ENCODE measurements at regions not wholly inside any gene's neighbourhood (a gene's known extent, or its start where the extent isn't known, plus 50 kb on each side); places are given as distances from the start of the nearest gene placed in this dataset.

GRCh38 chr11:104727768-104728167 lies 170.5 kb downstream of the CASP12 start:
- DNase-seq (no peak), ATAC-seq (no peak)
- Histone ChIP-seq H3K4me1 (no peaks in the 10 kb centered on the region), H3K36me3 (no peaks in the 10 kb centered on the region), H3K27ac (no peak overlapping the region), H3K9me3 (no peaks in the 10 kb centered on the region), H3K4me3 (no peak overlapping the region), H3K27me3 (no peaks in the 10 kb centered on the region)
- TF ChIP-seq POLR2A (IDR thresholded peaks at IDR 0.05) (no peak), CTCF (IDR thresholded peaks at IDR 0.05 in 4 of 5, conservative IDR thresholded peaks at IDR 0.05 in 1 of 5) (no peak)
- intact Hi-C loops (cut with DNase I; ENCODE audit: low total_unique reads) (no loop called here), in situ Hi-C loops (cut with MboI; ENCODE audit: low sequenced_read_pairs in 4 of 4) (no loop called here)

DNA sequence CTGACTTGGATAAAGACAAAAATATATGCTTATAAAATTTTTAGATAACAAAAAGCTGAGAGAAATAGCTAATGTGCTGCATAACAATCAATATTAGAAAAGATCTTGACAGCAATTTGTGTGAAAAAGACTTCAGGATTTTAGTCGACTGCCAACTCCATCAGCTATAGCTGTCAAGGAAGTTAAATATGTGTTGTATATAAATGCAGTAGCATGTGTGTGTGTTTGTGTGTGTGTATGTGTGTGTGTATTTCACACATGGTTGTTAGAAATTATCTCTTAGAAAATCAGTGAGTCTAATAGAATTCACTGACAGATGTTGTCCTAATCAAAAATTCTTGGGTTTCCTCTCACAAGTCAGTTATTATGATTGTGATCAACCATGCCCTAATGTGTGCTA lies 171.2 kb downstream of the CASP12 start:
- Histone ChIP-seq H3K36me3 (no peaks in the 10 kb centered on the region), H3K9me3 (no peaks in the 10 kb centered on the region), H3K4me1 (no peaks in the 10 kb centered on the region), H3K4me3 (no peak overlapping the region), H3K27me3 (no peaks in the 10 kb centered on the region), H3K27ac (no peak overlapping the region)
- no peak for ATAC-seq
- no peak for DNase-seq
- in situ Hi-C loops (cut with MboI; ENCODE audit: low sequenced_read_pairs in 4 of 4) (no loop called here), intact Hi-C loops (cut with DNase I; ENCODE audit: low total_unique reads) (no loop called here)
- TF ChIP-seq POLR2A (IDR thresholded peaks at IDR 0.05) (no peak), CTCF (IDR thresholded peaks at IDR 0.05 in 4 of 5, conservative IDR thresholded peaks at IDR 0.05 in 1 of 5) (no peak)

DNA sequence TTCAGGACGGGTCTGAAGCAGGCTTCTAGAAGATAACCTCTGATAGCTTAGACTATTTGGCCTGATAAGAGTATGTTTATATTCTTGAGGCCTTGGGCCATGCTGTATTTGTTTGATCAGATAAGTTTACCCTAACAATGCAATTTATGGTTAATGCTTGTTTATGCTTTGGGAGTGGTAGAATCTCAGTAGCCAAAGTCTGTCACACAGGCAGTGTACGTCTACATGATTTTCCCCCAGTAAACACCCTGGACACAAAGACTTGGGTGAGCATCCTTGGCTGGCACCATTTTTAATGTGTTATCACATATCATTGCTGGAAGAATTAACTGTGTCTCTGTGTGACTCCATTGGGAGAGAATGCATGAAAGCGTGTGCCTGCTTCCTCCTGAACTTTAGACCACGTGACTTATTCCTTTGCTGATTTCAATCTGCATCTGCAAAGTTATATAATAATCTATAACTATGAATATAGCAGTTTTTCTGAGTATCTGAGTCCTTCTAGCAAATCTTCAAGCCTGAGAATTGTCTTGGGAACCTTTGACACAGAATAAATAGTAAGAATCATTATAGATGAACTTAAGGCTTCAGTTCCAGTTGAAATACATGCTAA lies 172.4 kb downstream of the CASP12 start:
- H3K9me3 ChIP-seq: no peaks in the 10 kb centered on the region
- DNase-seq (no peak), ATAC-seq (no peak)
- H3K27ac ChIP-seq: no peak overlapping the region
- no peaks in the 10 kb centered on the region for H3K27me3 ChIP-seq
- TF ChIP-seq POLR2A (IDR thresholded peaks at IDR 0.05) (no peak), CTCF (IDR thresholded peaks at IDR 0.05 in 4 of 5, conservative IDR thresholded peaks at IDR 0.05 in 1 of 5) (no peak)
- H3K4me1 ChIP-seq: no peaks in the 10 kb centered on the region
- intact Hi-C loops (cut with DNase I; ENCODE audit: low total_unique reads) (no loop called here), in situ Hi-C loops (cut with MboI; ENCODE audit: low sequenced_read_pairs in 4 of 4) (no loop called here)
- no peaks in the 10 kb centered on the region for H3K36me3 ChIP-seq
- no peak overlapping the region for H3K4me3 ChIP-seq

DNA sequence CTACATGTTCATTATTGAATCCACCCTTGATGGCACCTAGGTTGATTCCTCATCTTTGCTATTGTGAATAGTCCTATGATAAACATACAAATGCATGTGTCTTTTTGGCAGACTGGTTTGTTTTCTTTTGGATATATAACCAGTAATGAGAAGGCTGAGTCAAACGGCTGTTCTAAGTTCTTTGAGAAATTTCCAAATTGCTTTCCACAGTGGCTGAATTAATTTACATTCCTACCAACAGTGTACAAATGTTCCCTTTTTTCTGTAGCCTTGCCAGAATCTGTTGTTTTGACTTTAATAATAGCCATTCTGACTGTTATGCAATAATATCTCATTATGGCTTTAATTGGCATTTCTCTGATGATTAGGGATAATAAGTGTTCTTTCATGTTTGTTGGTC lies 184.9 kb downstream of the CASP12 start:
- no peak for DNase-seq
- intact Hi-C loops (cut with DNase I; ENCODE audit: low total_unique reads) (no loop called here), in situ Hi-C loops (cut with MboI; ENCODE audit: low sequenced_read_pairs in 4 of 4) (no loop called here)
- Histone ChIP-seq H3K9me3 (no peaks in the 10 kb centered on the region), H3K4me3 (no peak overlapping the region), H3K27ac (no peak overlapping the region), H3K27me3 (no peaks in the 10 kb centered on the region), H3K36me3 (no peaks in the 10 kb centered on the region), H3K4me1 (no peaks in the 10 kb centered on the region)
- TF ChIP-seq POLR2A (IDR thresholded peaks at IDR 0.05): no peak
- TF ChIP-seq CTCF (IDR thresholded peaks at IDR 0.05 in 4 of 5, conservative IDR thresholded peaks at IDR 0.05 in 1 of 5): no peak
- no peak for ATAC-seq
